TTC549 (cell line): ENCODE measurements at regions not wholly inside any gene's neighbourhood (a gene's known extent, or its start where the extent isn't known, plus 50 kb on each side); places are given as distances from the start of the nearest gene placed in this dataset.

Source experiments
- FAIRE-seq: peaks from 2 replicates; lab custom pipeline; 2012; peaks lifted over from hg19 to GRCh38; lab: Jason Lieb, UNC

- FAIRE-seq: no peak
These were observed 634.0 kb downstream of the IRX1 start for GRCh38 chr5:4229414-4230292.

- no peak for FAIRE-seq
These were observed 634.8 kb downstream of the IRX1 start for GRCh38 chr5:4230471-4230785.

GRCh38 chr5:4230786-4231641 is 635.4 kb downstream of the IRX1 start:
- no peak for FAIRE-seq

GRCh38 chr5:4232084-4232483 is 636.5 kb downstream of the IRX1 start:
- no peak for FAIRE-seq

- FAIRE-seq: no peak
These were observed 638.0 kb downstream of the IRX1 start for GRCh38 chr5:4233671-4234070.

GRCh38 chr5:4243479-4244264 is 648.0 kb downstream of the IRX1 start:
- no peak for FAIRE-seq

- no peak for FAIRE-seq
These were observed 648.7 kb downstream of the IRX1 start for GRCh38 chr5:4244306-4244705.

- no peak for FAIRE-seq
These were observed 649.4 kb downstream of the IRX1 start for GRCh38 chr5:4245076-4245475.

GRCh38 chr5:4245511-4245910 is 649.9 kb downstream of the IRX1 start:
- no peak for FAIRE-seq

- FAIRE-seq: no peak
These were observed 650.8 kb downstream of the IRX1 start for GRCh38 chr5:4246447-4246846.

- FAIRE-seq: no peak
These were observed 654.6 kb downstream of the IRX1 start for GRCh38 chr5:4250254-4250653.

- no peak for FAIRE-seq
These were observed 656.8 kb downstream of the IRX1 start for GRCh38 chr5:4252385-4252784.

GRCh38 chr5:4254736-4255135 is 659.1 kb downstream of the IRX1 start:
- FAIRE-seq: no peak

- no peak for FAIRE-seq
These were observed 659.8 kb downstream of the IRX1 start for GRCh38 chr5:4255441-4255840.

GRCh38 chr5:4258170-4258569 is 662.5 kb downstream of the IRX1 start:
- no peak for FAIRE-seq

- no peak for FAIRE-seq
These were observed 675.6 kb downstream of the IRX1 start for GRCh38 chr5:4271193-4271592.

- FAIRE-seq: no peak
These were observed 679.6 kb downstream of the IRX1 start for GRCh38 chr5:4275232-4275631.

GRCh38 chr5:4294878-4295277 is 699.2 kb downstream of the IRX1 start:
- FAIRE-seq: no peak

- FAIRE-seq: no peak
These were observed 700.2 kb downstream of the IRX1 start for GRCh38 chr5:4295663-4296339.

- FAIRE-seq: no peak
These were observed 710.4 kb downstream of the IRX1 start for GRCh38 chr5:4306057-4306456.

GRCh38 chr5:4309026-4309425 is 713.4 kb downstream of the IRX1 start:
- FAIRE-seq: no peak

GRCh38 chr5:4313138-4313537 is 717.5 kb downstream of the IRX1 start:
- FAIRE-seq: no peak
